Liver (tissue), 8 donors: ENCODE measurements at regions not wholly inside any gene's neighbourhood (a gene's known extent, or its start where the extent isn't known, plus 50 kb on each side); places are given as distances from the start of the nearest gene placed in this dataset.

Experiments used
- DNase-seq: peaks from one replicate; pipeline ENCODE4 v3.0.0-alpha.2; 2017; ENCODE audit warnings: low spot score
- H3K27ac ChIP-seq, 2 donors: one replicate each; pipeline ENCODE4 v1.7.0; 2013; ENCODE audit warnings: inconsistent platforms in 2 of 2, low read length in 2 of 2, control low read depth in 1 of 2, low read depth in 1 of 2, mild to moderate bottlenecking in 1 of 2
- H3K27me3 ChIP-seq, 4 donors: one replicate each; pipeline versions ENCODE4 v1.6.1 to v1.7.0; 2013; ENCODE audit warnings: low read length in 3 of 4, inconsistent platforms in 1 of 4, mild to moderate bottlenecking in 1 of 4, moderate library complexity in 1 of 4; ENCODE audit not compliant: control insufficient read depth in 4 of 4, insufficient read depth in 4 of 4
- H3K36me3 ChIP-seq, 4 donors: one replicate each; pipeline versions ENCODE4 v1.6.1 to v1.7.0; 2013; ENCODE audit warnings: low read length in 3 of 4, mild to moderate bottlenecking in 3 of 4, low read depth in 1 of 4, moderate library complexity in 1 of 4; ENCODE audit not compliant: control insufficient read depth in 4 of 4, insufficient read depth in 3 of 4
- H3K4me1 ChIP-seq, 4 donors: one replicate each; pipeline versions ENCODE4 v1.6.1 to v1.7.0; 2013; ENCODE audit warnings: low read length in 3 of 4, mild to moderate bottlenecking in 3 of 4, moderate library complexity in 1 of 4; ENCODE audit not compliant: control insufficient read depth in 4 of 4, insufficient read depth in 4 of 4
- H3K4me3 ChIP-seq, 3 donors: one replicate each; pipeline versions ENCODE4 v1.6.1 to v1.7.0; 2013; ENCODE audit warnings: low read length in 3 of 3, control low read depth in 1 of 3, low read depth in 1 of 3, mild to moderate bottlenecking in 1 of 3
- H3K9ac ChIP-seq, 2 donors: one replicate each; pipeline ENCODE4 v1.7.0; 2013; ENCODE audit warnings: low read length in 2 of 2, mild to moderate bottlenecking in 2 of 2, moderate library complexity in 2 of 2, control low read depth in 1 of 2, low read depth in 1 of 2
- H3K9me3 ChIP-seq, 4 donors: one replicate each; pipeline versions ENCODE4 v1.6.1 to v1.7.0; 2013; ENCODE audit warnings: low read length in 3 of 4; ENCODE audit not compliant: control insufficient read depth in 4 of 4
- ATF3 ChIP-seq: IDR thresholded peaks from 2 replicates; pipeline ENCODE4 v1.6.1; 2016; ENCODE audit warnings: antibody characterized with exemption
- EGR1 ChIP-seq, 2 donors: IDR thresholded peaks; 2 replicates each; pipeline ENCODE4 v1.6.1; 2016 to 2018; ENCODE audit warnings: antibody characterized with exemption in 2 of 2, low read depth in 2 of 2
- FOXA1 ChIP-seq: IDR thresholded peaks from 2 replicates; pipeline ENCODE4 v1.6.1; 2016; ENCODE audit warnings: antibody characterized with exemption
- FOXA2 ChIP-seq: IDR thresholded peaks from 2 replicates; pipeline ENCODE4 v1.6.1; 2016; ENCODE audit warnings: antibody characterized with exemption
- GABPA ChIP-seq, 2 donors: IDR thresholded peaks in 1 of 2; conservative IDR thresholded peaks in 1 of 2; 2 replicates each; pipeline ENCODE4 v1.6.1; 2016; ENCODE audit warnings: antibody characterized with exemption in 2 of 2, mild to moderate bottlenecking in 1 of 2, moderate library complexity in 1 of 2
- HNF4A ChIP-seq, 2 donors: conservative IDR thresholded peaks; 2 replicates each; pipeline ENCODE4 v1.6.1; 2016; ENCODE audit warnings: antibody characterized with exemption in 2 of 2, mild to moderate bottlenecking in 2 of 2
- HNF4G ChIP-seq: IDR thresholded peaks from 2 replicates; pipeline ENCODE4 v1.6.1; 2016; ENCODE audit warnings: antibody characterized with exemption
- JUND ChIP-seq, 2 donors: IDR thresholded peaks; 2 replicates each; pipeline ENCODE4 v1.6.1; 2016; ENCODE audit warnings: antibody characterized with exemption in 2 of 2
- MAX ChIP-seq: IDR thresholded peaks from 2 replicates; pipeline ENCODE4 v1.6.1; 2016; ENCODE audit warnings: antibody characterized with exemption
- NR2F2 ChIP-seq: IDR thresholded peaks from 2 replicates; pipeline ENCODE4 v1.6.1; 2016; ENCODE audit warnings: antibody characterized with exemption
- RAD21 ChIP-seq, 2 donors: IDR thresholded peaks; 2 replicates each; pipeline ENCODE4 v1.6.1; 2016; ENCODE audit warnings: antibody characterized with exemption in 2 of 2, mild to moderate bottlenecking in 2 of 2
- REST ChIP-seq: IDR thresholded peaks from 2 replicates; pipeline ENCODE4 v1.6.1; 2016; ENCODE audit warnings: antibody characterized with exemption, mild to moderate bottlenecking
- RXRA ChIP-seq, 2 donors: IDR thresholded peaks; 2 replicates each; pipeline ENCODE4 v1.6.1; 2017 to 2018; ENCODE audit warnings: antibody characterized with exemption in 2 of 2, mild to moderate bottlenecking in 1 of 2
- SP1 ChIP-seq: IDR thresholded peaks from 2 replicates; pipeline ENCODE4 v1.6.1; 2018; ENCODE audit warnings: antibody characterized with exemption, mild to moderate bottlenecking
- TAF1 ChIP-seq: conservative IDR thresholded peaks from 2 replicates; pipeline ENCODE4 v1.6.1; 2016; ENCODE audit warnings: antibody characterized with exemption, mild to moderate bottlenecking
- YY1 ChIP-seq: IDR thresholded peaks from 2 replicates; pipeline ENCODE4 v1.6.1; 2016; ENCODE audit warnings: antibody characterized with exemption, mild to moderate bottlenecking
- WGBS: extraction: QIAGEN DNeasy Blood & Tissue Kit; methylation state at CpG from one replicate; pipeline ENCODE4 v1.1.7; 2013; 5-methylcytosine and 5-hydroxymethylcytosine counted together
- TF ChIP-seq, protein P1 (sequence below): IDR thresholded peaks from 2 replicates; pipeline ENCODE4 v1.6.1; 2016; ENCODE audit warnings: antibody characterized with exemption
- TF ChIP-seq, protein P2 (sequence below): fragments of 150-350 bp; IDR thresholded peaks from 2 replicates; pipeline ENCODE4 v1.5.1; 2017; ENCODE audit warnings: improper control_type of control experiment, low read depth, low read length; ENCODE audit not compliant: missing input control
- donor health status: healthy.
- donor health status: healthy.
- donor health status: healthy.
- donor health status: healthy.
- donor health status: healthy.

- no peak for TF ChIP-seq ATF3
- no peak for TF ChIP-seq HNF4G
Measured at GRCh38 chr20:19956976-19957375, 60.2 kb upstream of the NAA20 start (continued).

DNA sequence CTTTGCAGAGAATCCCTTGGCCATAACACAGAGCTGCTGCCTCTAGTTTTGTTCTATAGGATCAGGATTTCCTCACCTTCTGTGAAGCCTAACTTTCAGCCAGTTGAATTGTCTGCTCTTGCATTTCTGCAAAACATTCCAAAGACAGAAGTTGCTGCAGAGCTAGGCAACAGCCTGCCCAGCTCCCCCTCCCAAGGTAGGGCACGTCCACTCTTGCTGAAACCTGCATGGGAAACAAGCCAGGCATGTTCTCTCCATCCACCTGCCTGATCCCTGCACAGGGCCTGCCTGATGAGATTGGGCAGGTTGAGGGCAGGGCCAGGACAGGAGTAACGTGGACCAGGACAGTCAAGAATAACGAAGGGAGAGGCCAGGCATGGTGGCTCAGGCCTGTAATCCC is 58.9 kb upstream of the NAA20 start:
- DNase-seq = no peak
- Histone ChIP-seq H3K4me3 (no peak overlapping the region), H3K4me1 (no peaks in the 10 kb centered on the region), H3K27ac (no peak overlapping the region), H3K9ac (no peak overlapping the region), H3K9me3 (no peaks in the 10 kb centered on the region), H3K27me3 (no peaks in the 10 kb centered on the region), H3K36me3 (peaks cover 1 to 24% (median 9%) of the 10 kb centered on the region in 4 donors)
- WGBS = 92% methylated on average over 3 of the region's 3 CpGs
- no peak for TF ChIP-seq YY1
- TF ChIP-seq TAF1 = no peak
- TF ChIP-seq, protein P1, sequence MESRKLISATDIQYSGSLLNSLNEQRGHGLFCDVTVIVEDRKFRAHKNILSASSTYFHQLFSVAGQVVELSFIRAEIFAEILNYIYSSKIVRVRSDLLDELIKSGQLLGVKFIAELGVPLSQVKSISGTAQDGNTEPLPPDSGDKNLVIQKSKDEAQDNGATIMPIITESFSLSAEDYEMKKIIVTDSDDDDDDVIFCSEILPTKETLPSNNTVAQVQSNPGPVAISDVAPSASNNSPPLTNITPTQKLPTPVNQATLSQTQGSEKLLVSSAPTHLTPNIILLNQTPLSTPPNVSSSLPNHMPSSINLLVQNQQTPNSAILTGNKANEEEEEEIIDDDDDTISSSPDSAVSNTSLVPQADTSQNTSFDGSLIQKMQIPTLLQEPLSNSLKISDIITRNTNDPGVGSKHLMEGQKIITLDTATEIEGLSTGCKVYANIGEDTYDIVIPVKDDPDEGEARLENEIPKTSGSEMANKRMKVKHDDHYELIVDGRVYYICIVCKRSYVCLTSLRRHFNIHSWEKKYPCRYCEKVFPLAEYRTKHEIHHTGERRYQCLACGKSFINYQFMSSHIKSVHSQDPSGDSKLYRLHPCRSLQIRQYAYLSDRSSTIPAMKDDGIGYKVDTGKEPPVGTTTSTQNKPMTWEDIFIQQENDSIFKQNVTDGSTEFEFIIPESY = no peak

DNA sequence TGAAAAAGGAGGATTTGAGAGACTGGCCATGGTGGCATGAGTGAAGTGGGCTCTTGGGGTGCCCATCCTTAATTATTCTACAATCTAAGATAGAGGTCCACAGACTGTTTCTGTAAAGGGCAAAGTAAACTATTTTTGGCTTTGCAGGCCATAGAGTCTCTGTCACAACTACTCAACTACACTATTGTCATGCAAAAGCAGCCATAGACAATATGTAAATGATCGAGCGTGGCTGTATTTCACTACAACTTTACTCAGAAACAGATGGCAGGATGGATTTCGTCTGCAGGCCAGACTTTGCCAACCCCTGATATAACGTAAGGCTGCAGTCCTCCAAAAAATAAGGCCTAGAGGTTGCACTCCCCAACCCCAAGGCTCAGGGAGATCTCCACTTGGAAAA is 58.2 kb upstream of the NAA20 start:
- DNase-seq = no peak
- H3K4me1 ChIP-seq = peaks cover 0 to 2% (median under 1%) of the 10 kb centered on the region in 4 donors
- no peak overlapping the region for H3K4me3 ChIP-seq
- H3K9me3 ChIP-seq = no peaks in the 10 kb centered on the region
- WGBS = 97% methylated on average over 4 of the region's 4 CpGs
- H3K27ac ChIP-seq = no peak overlapping the region
- no peak for TF ChIP-seq HNF4G
- TF ChIP-seq RAD21 (IDR thresholded peaks at IDR 0.05) = no peak
- no peak for TF ChIP-seq HNF4A (conservative IDR thresholded peaks at IDR 0.05)
- no peak for TF ChIP-seq EGR1 (IDR thresholded peaks at IDR 0.05; ENCODE audit: low read depth in 2 of 2)
- no peak for TF ChIP-seq FOXA2
- TF ChIP-seq MAX = no peak
- no peak for TF ChIP-seq GABPA (IDR thresholded peaks at IDR 0.05 in 1 of 2, conservative IDR thresholded peaks at IDR 0.05 in 1 of 2)
- TF ChIP-seq RXRA (IDR thresholded peaks at IDR 0.05) = no peak
- TF ChIP-seq REST = no peak
- no peak for TF ChIP-seq TAF1
- no peak for TF ChIP-seq JUND (IDR thresholded peaks at IDR 0.05)
- TF ChIP-seq NR2F2 = no peak
- no peak for TF ChIP-seq SP1
- TF ChIP-seq, protein P2, sequence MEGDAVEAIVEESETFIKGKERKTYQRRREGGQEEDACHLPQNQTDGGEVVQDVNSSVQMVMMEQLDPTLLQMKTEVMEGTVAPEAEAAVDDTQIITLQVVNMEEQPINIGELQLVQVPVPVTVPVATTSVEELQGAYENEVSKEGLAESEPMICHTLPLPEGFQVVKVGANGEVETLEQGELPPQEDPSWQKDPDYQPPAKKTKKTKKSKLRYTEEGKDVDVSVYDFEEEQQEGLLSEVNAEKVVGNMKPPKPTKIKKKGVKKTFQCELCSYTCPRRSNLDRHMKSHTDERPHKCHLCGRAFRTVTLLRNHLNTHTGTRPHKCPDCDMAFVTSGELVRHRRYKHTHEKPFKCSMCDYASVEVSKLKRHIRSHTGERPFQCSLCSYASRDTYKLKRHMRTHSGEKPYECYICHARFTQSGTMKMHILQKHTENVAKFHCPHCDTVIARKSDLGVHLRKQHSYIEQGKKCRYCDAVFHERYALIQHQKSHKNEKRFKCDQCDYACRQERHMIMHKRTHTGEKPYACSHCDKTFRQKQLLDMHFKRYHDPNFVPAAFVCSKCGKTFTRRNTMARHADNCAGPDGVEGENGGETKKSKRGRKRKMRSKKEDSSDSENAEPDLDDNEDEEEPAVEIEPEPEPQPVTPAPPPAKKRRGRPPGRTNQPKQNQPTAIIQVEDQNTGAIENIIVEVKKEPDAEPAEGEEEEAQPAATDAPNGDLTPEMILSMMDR = no peak
- TF ChIP-seq, protein P1 = no peak
- no peak for TF ChIP-seq FOXA1
- TF ChIP-seq ATF3 = no peak
- no peaks in the 10 kb centered on the region for H3K27me3 ChIP-seq
- H3K9ac ChIP-seq = no peak overlapping the region
- peaks cover 1 to 24% (median 9%) of the 10 kb centered on the region in 4 donors for H3K36me3 ChIP-seq
